Prostate gland (tissue), 2 donors: ENCODE measurements at regions not wholly inside any gene's neighbourhood (a gene's known extent, or its start where the extent isn't known, plus 50 kb on each side); places are given as distances from the start of the nearest gene placed in this dataset.

Experiments used
- DNase-seq: peaks from one replicate; pipeline ENCODE4 v3.0.0-alpha.2; 2019; ENCODE audit warnings: low spot score
- H3K27ac ChIP-seq, 2 donors: fragments of 200-600 bp; sonication (generic); 2 replicates each; pipeline ENCODE4 v1.5.1; 2017 to 2019
- H3K27me3 ChIP-seq: fragments of 200-600 bp; sonication (generic); replicated peaks from 2 replicates; pipeline ENCODE4 v1.5.1; 2019; ENCODE audit not compliant: insufficient read depth
- H3K36me3 ChIP-seq, 2 donors: fragments of 200-600 bp; sonication (generic); 1 replicate in 1 of 2; 2 replicates in 1 of 2; pipeline versions ENCODE4 v1.5.1 to v1.8.1; 2017 to 2019
- H3K4me1 ChIP-seq: fragments of 200-600 bp; sonication (generic); replicated peaks from 2 replicates; pipeline ENCODE4 v1.5.1; 2019
- H3K4me3 ChIP-seq, 2 donors: fragments of 200-600 bp; sonication (generic); 2 replicates each; pipeline ENCODE4 v1.5.1; 2017 to 2019
- H3K9me3 ChIP-seq: fragments of 200-600 bp; sonication (generic); 2 replicates; pipeline ENCODE4 v1.5.1; 2017
- POLR2A ChIP-seq: fragments of 450-650 bp; IDR thresholded peaks from one replicate; pipeline ENCODE4 v1.6.1; 2016; ENCODE audit warnings: antibody characterized with exemption, mild to moderate bottlenecking
- POLR2AphosphoS5 ChIP-seq: sonication (generic); formaldehyde crosslinking; IDR thresholded peaks from one replicate; pipeline ENCODE4 v1.6.1; 2017; ENCODE audit warnings: antibody characterized with exemption
- WGBS: methylation state at CpG from one replicate; pipeline ENCODE4 v1.1.5; 2018; 5-methylcytosine and 5-hydroxymethylcytosine counted together
- intact Hi-C: fragments of 100-400 bp; cut with DNase I; formaldehyde crosslinking; loops from one replicate; pipeline ENCODE4 v1.14.2; 2022
- TF ChIP-seq, protein P1 (sequence below), 4 experiments: fragments of 200-600 bp in 2 of 4; fragments of 450-650 bp in 2 of 4; sonication (generic) in 2 of 4; IDR thresholded peaks; 1 replicate in 3 of 4; 2 replicates in 1 of 4; pipeline ENCODE4 v1.5.1; 2016 to 2019; ENCODE audit warnings: antibody characterized with exemption in 4 of 4, mild to moderate bottlenecking in 2 of 4, moderate library complexity in 2 of 4

DNA sequence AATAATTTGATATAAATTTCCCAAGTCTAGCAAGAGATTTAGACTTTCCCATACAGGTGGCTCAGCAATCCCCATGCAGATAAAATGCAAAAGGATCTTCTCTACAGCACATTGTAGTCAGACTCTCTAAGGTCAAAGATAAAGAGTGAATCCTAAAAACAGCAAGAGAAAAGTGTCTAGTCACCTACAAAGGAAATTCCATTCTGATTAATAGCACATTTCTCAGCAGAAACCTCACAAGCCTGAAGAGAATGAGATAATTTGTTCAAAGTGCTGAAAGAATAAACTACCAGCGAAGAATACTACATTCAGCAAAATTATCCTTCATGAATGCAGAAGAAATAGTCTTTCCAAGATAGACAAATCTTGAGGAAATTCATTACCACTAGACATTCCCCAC is 493.3 kb downstream of the PRELID2 start:
- Histone ChIP-seq H3K4me1 (no peaks in the 10 kb centered on the region), H3K27ac (no peak overlapping the region), H3K9me3 (no peaks in the 10 kb centered on the region), H3K4me3 (no peak overlapping the region), H3K27me3 (peaks cover 2% of the 10 kb centered on the region), H3K36me3 (no peaks in the 10 kb centered on the region)
- no peak for DNase-seq
- 86% methylated on average over 1 of the region's 1 CpG for WGBS
- intact Hi-C loops, result no loop called here
- TF ChIP-seq POLR2A, result no peak
- TF ChIP-seq, protein P1, sequence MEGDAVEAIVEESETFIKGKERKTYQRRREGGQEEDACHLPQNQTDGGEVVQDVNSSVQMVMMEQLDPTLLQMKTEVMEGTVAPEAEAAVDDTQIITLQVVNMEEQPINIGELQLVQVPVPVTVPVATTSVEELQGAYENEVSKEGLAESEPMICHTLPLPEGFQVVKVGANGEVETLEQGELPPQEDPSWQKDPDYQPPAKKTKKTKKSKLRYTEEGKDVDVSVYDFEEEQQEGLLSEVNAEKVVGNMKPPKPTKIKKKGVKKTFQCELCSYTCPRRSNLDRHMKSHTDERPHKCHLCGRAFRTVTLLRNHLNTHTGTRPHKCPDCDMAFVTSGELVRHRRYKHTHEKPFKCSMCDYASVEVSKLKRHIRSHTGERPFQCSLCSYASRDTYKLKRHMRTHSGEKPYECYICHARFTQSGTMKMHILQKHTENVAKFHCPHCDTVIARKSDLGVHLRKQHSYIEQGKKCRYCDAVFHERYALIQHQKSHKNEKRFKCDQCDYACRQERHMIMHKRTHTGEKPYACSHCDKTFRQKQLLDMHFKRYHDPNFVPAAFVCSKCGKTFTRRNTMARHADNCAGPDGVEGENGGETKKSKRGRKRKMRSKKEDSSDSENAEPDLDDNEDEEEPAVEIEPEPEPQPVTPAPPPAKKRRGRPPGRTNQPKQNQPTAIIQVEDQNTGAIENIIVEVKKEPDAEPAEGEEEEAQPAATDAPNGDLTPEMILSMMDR (IDR thresholded peaks at IDR 0.05), result no peak
- no peak for TF ChIP-seq POLR2AphosphoS5

- no peaks in the 10 kb centered on the region for H3K4me1 ChIP-seq
- H3K27ac ChIP-seq, result no peak overlapping the region
- intact Hi-C loops, result no loop called here
- H3K9me3 ChIP-seq, result no peaks in the 10 kb centered on the region
- 95% methylated on average over 3 of the region's 3 CpGs for WGBS
- TF ChIP-seq POLR2AphosphoS5, result no peak
- no peak for TF ChIP-seq POLR2A
- TF ChIP-seq, protein P1 (IDR thresholded peaks at IDR 0.05), result no peak
- H3K27me3 ChIP-seq, result peaks cover 2% of the 10 kb centered on the region
- DNase-seq, result no peak
- H3K4me3 ChIP-seq, result no peak overlapping the region
- no peaks in the 10 kb centered on the region for H3K36me3 ChIP-seq
Measured at GRCh38 chr5:145340099-145340498, 495.0 kb downstream of the PRELID2 start.

GRCh38 chr5:145324767-145325479 is 510.2 kb downstream of the PRELID2 start:
- no peaks in the 10 kb centered on the region for H3K27me3 ChIP-seq
- no peaks in the 10 kb centered on the region for H3K36me3 ChIP-seq
- TF ChIP-seq POLR2AphosphoS5 (no peak), POLR2A (no peak)
- TF ChIP-seq, protein P1 (IDR thresholded peaks at IDR 0.05), result no peak
- no peaks in the 10 kb centered on the region for H3K9me3 ChIP-seq
- no peak for DNase-seq
- H3K4me3 ChIP-seq, result no peak overlapping the region
- no peaks in the 10 kb centered on the region for H3K4me1 ChIP-seq
- no peak overlapping the region for H3K27ac ChIP-seq
- intact Hi-C loops, result no loop called here

- H3K27ac ChIP-seq, result no peak overlapping the region
- no peaks in the 10 kb centered on the region for H3K27me3 ChIP-seq
- TF ChIP-seq POLR2AphosphoS5, result no peak
- no peak for TF ChIP-seq POLR2A
- TF ChIP-seq, protein P1 (IDR thresholded peaks at IDR 0.05), result no peak
- H3K4me3 ChIP-seq, result no peak overlapping the region
- no peaks in the 10 kb centered on the region for H3K36me3 ChIP-seq
- no peak for DNase-seq
- 58% methylated on average over 1 of the region's 1 CpG for WGBS
- intact Hi-C loops, result no loop called here
- H3K9me3 ChIP-seq, result no peaks in the 10 kb centered on the region
- no peaks in the 10 kb centered on the region for H3K4me1 ChIP-seq
Measured at GRCh38 chr5:145324101-145324500, 511.0 kb downstream of the PRELID2 start.

DNA sequence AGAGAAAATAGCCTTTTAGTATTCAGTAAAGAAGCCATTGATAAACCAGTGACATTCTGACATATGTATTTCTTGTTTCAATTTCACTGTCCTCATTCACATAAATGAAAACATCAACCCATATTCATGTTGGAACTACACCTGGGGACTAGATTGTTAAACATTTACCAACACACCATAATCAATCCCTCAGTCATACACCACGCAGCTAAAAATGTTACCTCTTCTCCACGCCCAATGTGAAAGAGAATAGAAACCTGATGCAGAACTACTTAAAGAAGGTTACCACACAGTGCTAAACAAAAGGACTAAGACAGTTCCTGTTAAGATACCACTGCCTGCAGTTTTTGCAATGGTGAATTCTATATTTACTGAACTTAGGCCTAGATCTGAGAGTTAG is 518.9 kb downstream of the PRELID2 start:
- Histone ChIP-seq H3K4me1 (no peaks in the 10 kb centered on the region), H3K9me3 (no peaks in the 10 kb centered on the region), H3K27ac (no peak overlapping the region), H3K27me3 (no peaks in the 10 kb centered on the region), H3K4me3 (no peak overlapping the region), H3K36me3 (no peaks in the 10 kb centered on the region)
- no peak for TF ChIP-seq POLR2AphosphoS5
- TF ChIP-seq, protein P1 (IDR thresholded peaks at IDR 0.05), result no peak
- no peak for TF ChIP-seq POLR2A
- intact Hi-C loops, result no loop called here
- WGBS, result 95% methylated on average over 2 of the region's 2 CpGs
- DNase-seq, result no peak
